GM19372 (cell line): ENCODE measurements at regions not wholly inside any gene's neighbourhood (a gene's known extent, or its start where the extent isn't known, plus 50 kb on each side); places are given as distances from the start of the nearest gene placed in this dataset.

Experiments
- ATAC-seq: cut with Tn5 transposase; IDR thresholded peaks from one replicate; pipeline ENCODE4 v1.9.1; 2021; ENCODE audit warnings: mild to moderate bottlenecking, low read depth, moderate library complexity; ENCODE audit not compliant: unreplicated experiment

DNA sequence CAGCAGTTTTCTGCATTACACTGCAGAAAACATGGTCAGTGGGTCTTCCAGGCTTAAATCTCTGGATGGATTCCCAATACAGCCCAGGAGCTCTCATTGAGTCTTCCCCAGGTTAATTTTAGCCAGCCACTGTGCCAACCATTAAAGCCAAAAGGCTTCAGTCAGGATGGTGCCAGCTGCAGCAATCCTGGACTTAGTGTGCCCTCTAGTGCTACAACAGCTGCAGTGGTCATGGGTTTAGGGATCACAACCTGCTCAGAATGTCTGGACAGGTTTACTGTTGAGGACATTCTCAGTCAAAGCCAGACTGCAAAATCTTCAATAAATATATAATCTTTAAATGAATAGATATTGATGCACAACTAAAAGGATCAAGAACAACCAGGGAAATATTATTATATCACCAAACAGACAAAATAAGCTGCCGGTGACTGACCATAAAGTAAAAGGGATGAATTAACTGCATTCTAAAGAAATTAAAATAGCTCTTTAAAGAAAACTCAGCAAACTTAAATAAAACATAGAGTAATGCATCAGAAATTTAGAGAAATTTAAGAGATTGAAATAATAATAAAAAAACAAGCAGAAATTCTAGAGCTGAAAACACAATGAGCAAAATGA lies 639.9 kb downstream of the SPOCK3 start:
- ATAC-seq: peak; percentile 89

DNA sequence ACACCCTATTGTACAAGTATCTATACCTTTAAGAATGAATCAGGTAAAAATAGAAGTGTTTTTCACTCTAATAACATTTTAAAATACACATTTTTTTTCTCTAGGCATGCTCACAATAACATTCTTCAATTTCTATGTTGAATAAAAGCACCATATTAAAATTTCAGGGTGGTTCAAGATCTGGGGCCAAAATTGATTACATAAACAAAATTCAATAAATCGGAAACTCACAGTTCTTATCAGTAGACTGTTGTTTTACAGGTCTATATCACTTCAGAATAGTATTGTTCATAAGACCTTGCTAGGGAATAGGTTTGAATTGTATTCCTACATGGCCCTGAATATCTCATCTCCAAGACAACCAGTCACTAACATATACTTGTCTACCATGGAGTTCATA lies 634.0 kb downstream of the SPOCK3 start:
- no peak for ATAC-seq

DNA sequence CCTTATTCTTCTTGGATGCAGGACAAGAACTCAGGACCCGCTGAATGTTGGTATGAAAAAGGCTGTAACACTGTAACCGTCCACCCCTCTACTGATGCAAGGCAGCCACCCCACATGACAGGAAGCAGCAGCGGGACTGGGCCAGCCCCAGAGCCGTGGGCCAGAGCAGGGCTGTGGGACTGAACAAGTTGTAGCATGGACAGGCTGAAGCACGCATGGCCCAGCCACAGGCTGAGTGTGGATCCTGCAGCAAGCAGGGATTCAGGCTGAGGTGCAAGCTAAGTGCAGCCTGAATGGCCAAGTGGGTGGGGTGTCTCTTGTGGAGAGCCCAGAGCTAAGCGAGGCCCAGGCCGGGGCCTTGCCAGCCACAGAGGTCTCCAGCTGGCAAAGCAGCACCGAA lies 632.2 kb downstream of the SPOCK3 start:
- no peak for ATAC-seq

DNA sequence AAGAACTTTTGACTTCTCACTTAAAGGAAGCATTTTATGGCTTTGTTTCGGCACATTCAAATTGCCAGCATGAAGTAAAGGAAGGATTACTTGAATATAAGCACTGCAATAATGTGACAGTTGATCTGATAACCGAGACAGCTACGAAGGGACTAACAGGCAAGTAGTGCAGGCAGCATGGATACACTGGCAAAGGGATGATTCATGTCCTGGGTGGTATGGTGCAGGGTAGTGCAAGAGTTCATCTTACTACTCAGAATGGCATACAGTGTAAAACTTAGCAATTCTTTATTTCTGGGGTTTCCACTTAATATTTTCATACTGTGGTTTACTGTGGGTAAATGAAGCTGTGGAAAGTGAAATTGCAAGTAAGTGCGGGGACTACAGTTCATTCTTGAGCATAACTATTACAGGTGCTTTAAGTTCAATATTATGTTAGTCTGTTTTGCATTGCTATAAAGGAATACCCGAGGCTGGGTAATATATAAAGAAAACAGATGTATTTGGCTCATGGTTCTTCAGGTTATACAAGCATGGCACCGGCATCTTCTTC lies 611.8 kb downstream of the SPOCK3 start:
- no peak for ATAC-seq

DNA sequence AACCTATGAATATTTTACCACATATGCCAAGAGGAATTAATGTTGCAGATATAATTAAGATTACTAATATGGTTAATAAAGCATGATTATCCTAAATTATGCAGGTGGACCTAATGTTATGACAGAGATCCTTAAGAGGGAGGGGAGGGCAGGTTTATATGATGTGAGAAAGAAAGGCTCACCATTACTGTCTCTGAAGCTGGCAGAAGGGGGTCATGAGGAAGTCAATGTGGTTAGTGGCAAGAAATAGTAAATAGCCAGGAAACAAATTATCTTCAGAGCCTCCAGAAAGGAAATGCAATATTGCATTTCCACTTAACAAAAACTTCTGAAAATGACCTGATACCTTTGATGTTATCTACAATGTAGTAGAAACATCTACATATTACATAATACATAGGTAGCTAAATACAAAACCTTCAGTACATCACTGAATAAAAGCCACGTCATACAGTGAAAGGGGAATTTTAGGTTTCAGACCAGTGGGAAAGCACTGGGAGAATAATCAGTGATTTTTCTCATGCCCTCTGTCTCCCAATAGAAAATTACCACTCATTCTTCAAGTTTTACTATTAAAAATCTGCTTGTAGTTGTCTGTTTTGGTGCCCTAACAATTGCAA lies 609.2 kb downstream of the SPOCK3 start:
- no peak for ATAC-seq

DNA sequence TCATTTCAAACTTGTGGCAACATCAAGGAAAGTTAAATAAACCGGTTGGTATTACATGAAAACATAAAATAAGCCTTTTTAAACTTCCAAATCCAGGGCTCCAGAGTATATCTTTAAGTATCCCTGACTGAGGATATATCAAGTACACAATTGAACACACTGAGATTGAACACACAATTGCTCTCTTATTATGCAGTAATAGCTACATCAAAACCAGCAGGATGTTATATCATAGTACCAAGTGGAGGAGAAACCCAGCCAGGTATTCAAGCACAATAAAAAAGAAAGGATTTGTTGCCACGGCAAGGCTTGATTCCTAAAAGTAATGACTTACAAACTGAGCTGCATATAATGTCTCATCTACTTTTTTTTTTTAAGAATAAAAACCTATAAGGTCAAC lies 605.8 kb downstream of the SPOCK3 start:
- no peak for ATAC-seq

DNA sequence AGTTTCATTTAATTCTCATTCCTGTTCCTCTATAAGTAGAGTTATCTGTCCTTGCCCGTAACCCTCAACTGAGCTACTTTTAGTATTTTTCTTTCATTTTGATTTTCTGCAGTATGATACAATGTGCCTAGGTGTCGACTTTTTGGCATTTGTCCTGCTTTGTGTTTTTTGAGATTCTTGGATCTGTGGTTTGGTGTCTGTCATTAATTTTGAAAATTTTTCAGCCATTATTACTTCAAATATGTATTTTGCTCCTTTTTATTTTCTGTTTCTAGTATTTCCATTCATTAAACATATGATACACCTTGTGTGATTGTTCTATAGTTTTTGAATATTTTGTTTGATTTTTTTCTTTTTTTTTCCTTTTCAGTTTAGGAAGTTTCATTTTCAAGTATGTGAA lies 598.9 kb downstream of the SPOCK3 start:
- no peak for ATAC-seq

DNA sequence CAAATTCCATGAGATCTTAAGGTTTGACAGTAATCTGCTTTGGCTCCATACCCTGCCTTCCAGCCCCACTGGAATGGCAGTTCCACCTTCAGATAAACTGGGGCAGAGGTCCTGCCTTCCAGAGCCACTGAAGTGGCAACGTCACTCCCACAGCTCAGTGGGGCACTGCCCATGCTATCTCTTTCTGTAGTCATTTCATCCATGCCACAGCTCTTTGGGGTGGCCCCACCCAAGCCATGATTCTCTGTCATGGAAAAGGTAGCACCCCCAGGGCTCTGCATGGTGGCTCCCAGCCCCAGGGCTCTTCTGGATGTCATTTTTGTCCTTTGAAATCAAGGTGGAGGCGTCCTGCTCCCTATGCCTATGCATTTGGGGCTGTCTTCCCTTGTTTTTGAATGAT lies 596.5 kb downstream of the SPOCK3 start:
- no peak for ATAC-seq

DNA sequence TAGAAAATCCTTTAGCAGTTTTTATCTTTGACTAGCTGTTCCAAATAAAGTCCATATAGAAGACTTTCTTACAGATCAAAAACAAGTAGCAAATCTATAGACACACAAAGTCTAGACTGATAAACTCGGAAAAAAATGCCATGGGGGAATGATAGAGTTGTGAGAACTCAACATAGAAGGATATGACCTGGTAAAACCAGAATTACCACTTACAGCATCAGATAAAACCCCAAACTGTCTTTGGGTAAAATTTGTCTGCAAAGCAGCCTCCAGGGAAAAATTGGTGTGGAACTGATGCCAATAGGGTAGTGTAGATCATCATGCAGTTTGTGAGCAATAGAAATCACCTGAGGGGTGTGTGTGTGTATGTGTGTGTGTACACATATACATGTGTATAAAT lies 579.1 kb downstream of the SPOCK3 start:
- ATAC-seq: no peak

DNA sequence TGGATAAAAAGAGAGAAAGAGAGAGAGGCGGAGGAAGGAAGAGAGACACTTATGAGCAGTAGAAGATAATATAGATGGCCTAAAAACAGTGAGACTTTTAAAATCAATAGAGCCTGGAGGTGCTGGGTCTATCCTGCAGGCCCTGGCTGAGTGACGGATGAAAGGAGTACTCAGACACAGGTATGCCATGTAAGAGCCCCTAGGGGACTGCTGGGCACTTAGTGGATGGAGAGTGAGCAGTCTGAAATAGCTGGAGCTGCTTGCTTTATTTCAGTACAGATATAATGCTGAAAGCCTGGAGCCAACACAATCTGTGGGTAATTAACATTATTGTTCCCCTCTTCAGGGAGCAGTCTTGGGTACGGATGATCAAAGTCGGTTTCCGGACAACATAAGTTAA lies 578.6 kb downstream of the SPOCK3 start:
- no peak for ATAC-seq

DNA sequence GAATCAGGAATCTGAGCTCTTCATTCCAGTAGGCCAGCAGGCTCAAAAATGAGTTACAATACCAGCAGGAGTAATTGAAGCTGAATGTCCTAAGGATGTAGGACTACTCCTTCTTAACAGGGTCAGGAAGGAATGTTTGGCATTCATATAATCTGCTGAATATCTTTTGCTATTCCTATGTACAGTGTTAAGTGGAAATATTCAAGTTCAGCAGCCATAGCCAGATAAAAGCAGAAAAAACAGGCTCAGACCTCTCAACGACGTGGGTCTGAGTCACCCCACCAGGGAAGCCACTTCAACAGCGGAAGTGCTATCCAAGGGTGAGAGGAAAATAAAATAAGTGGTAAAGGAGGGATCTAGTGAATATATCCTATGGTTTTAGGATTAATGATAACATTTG lies 577.0 kb downstream of the SPOCK3 start:
- no peak for ATAC-seq

DNA sequence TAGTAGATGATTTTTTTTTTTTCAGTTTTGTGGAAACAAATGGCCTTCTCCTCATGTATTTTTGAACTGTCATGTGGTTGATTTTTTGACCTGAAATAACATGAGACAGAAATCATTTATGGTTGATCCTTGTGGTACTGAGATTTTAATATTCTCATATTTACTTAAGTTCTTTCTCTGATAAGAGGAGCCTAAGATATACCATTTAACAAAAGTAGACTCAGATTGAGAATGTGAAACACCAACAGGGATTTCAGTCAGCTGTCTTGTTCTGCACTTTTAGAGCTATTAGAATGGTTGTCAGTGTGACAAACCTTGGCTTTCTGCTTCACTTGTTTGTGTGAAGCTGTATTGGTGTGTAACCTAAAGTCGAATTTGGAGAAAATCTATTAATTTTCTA lies 575.7 kb downstream of the SPOCK3 start:
- ATAC-seq: no peak

DNA sequence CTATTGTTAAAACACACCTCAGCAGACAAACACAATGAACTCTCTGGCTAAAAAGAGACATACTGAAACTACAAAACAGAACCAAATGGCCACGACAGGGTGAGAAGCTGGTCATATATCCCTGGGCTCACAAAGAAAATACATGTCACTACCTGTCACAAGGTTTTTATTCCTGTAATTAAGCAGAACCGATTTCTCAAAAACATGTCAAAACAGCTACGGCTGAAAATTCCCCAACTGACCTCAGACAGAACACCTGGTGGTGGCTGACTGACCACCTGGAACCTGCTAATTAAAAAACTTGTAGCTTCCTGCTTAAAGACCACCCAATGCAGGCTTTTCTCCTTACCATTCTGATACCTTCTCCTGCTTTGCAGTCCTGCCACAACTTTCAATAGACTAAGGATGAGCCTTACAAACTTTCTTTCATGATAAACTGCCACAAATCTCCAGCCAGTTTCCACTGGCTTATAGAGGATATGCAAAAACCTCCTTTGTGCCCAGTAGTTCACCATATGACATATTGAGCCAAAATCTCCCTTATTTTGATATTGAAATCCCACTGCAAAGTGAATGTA lies 571.9 kb downstream of the SPOCK3 start:
- ATAC-seq: peak; percentile 89

DNA sequence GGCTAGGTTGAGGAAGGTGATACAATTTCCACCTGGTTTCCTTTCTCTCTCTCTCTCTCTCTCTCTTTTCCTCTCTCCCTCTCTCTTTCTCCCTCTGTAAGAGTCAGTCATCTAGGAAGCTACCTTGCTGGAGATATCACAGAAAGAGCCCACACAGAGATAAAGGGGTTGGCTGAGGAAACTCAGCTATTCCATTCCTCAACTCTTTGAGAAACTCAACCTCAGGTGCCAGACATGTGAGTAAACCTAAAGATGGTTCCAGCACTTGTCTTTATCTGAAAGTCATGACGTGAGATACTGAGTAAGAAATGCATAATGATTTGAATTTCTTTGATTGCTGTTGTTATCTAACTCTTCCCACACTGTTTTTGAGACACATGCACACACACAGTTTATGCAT lies 564.0 kb downstream of the SPOCK3 start:
- no peak for ATAC-seq

DNA sequence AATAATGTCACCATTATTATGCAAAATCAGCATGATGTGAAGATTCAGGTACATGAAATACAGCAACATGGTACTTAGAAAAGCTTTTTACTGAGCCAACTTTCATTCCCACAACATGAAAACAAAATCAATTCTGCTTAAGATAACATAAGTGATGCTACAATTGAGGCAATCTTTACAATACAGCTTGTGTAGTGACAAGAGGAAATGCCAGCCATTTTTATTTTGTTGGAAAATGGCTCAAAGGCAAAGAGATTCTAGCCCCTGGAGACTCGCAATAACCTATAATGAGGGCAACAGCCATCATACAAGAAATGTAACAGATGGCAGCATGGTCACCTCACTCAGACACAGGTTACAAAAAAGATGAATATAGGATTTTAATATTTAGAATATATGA lies 560.4 kb downstream of the SPOCK3 start:
- no peak for ATAC-seq

DNA sequence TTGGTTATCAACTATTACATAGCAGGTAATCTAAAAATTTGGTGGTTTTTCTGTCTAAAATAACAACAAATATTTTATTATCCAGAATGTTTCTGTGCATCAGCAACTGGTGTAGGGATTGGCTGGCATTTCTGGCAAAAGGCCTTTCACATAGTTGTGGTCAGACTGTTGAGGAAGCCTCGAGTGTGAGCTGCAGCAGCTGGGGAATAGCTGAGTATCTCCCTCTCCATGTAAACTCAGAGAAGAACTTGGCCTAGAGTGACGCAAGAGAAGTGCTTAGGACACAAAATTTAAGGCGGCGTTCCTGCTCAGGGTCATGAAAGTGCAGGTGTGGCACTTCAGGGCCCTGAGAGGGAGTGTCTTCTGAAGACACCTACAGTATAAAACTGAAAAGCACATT lies 558.9 kb downstream of the SPOCK3 start:
- ATAC-seq: no peak

DNA sequence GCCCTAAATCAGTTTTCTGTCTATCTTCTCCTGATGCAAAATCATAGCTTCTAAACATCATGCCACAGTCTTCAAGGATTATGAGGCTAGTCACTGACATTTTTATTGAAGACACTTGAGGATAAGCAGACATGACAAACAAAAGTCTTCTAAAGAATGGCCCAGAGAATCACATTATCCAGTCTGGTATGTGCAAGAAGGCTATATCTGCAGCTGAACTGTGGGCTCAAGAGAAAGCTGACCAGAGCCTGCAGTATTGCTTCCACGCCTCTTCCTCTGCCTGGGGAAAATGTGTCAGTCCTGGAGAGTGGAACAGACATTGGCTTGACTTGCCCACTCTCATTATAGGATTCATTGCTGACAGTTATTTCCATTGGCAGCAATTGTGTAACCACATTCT lies 553.5 kb downstream of the SPOCK3 start:
- no peak for ATAC-seq

DNA sequence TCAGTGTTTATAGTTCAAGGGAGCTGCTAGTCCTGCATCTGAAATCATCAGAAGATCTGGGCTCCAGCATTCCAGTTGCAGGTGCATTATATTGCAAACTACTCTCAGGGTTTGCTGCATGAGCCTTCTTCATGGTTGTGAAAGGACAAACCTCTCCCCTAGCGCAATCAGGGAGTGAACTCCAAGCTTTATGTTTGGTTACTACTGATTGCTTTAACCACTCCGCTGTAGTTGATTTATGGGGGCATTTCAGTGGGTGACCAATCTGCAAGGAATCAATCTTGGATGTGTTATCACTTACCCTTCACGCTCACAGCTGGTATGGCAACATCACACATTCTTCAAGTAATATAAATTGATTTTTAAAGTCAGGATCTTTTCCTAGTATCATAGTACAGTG lies 552.1 kb downstream of the SPOCK3 start:
- ATAC-seq: no peak
